Stimulated activated CD8-positive, alpha-beta memory T cell treated with anti-CD3 and anti-CD28 coated beads, Interleukin-7, amount 100 ng/mL, for 48 hours (primary cell): ENCODE measurements at regions not wholly inside any gene's neighbourhood (a gene's known extent, or its start where the extent isn't known, plus 50 kb on each side); places are given as distances from the start of the nearest gene placed in this dataset.
"Not testable (repeated sequence)": the region's sequence is repeated elsewhere in the genome, so short reads cannot be mapped to it uniquely, and the experiment has no call there.

Experiments used
- DNase-seq, 2 donors: peaks; one replicate each; pipeline ENCODE4 v3.0.0-alpha.2; 2020; ENCODE audit warnings: low read depth in 1 of 2; ENCODE audit errors: extremely low read depth in 1 of 2

- no peak for DNase-seq
Measured at GRCh38 chr1:67528141-67528540, 97.9 kb upstream of the SERBP1 start.

GRCh38 chr1:67530071-67530470, 99.9 kb upstream of the SERBP1 start:
- no peak for DNase-seq

- DNase-seq: no peak
Measured at GRCh38 chr1:67532452-67533216, 102.4 kb upstream of the SERBP1 start.

DNA sequence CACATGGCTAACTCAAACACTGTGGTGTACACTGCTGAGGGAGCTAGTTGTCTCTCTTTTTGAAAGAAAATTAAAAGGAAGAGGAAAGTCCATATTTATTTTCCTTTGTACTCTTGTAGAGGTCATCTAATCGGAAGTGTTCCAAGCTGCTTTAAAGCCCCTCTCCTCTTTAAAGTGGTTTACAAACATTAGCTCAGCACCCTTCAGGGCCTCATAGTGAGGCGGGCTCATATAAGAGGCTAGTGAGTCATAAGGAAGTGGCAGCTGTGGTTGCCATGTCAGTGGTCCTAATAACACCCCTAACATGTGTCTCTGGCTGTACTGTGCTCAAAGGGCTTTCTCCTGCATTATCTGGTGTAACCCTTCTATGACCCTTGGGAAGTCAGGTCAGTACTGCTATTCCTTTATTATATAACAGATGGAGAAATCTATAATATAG, 104.4 kb upstream of the SERBP1 start:
- DNase-seq: no peak

- DNase-seq: peak; percentile 13 to 25
Measured at GRCh38 chr1:67535474-67535873, 105.3 kb upstream of the SERBP1 start.

DNA sequence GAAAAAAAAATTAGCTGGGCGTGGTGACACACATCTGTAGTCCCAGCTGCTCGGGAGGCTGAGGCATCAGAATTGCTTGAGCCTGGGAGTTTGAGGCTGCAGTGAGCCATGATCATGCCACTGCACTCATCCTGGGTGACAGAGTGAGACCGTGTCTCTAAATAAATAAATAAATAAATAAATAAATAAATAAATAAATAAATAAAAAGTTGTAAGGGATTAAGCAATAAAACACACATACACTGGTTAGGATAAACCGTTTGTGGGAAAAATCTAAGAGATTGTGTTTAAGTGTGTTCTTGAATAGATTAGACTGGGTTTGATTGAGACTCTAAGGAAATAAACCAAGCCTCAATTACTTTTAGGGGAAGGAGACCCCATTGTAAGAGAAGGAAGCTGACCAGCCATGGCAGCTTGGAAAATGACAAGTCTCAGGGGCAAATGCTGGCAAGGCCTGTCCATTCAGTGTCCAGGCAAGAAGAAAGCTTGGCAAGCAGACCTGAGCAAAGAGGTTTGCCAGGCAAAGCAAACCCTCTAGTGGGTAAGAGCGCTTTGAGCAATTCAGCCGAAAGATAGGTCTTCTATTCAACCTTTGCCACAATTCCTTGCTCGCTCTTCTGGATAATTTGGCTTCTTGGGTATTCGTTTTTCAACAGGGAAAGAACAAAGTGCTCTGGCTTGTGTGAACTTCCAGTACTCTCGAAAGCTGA, 106.9 kb upstream of the SERBP1 start:
- no peak for DNase-seq

- no peak for DNase-seq
Measured at GRCh38 chr1:67537667-67538018, 107.4 kb upstream of the SERBP1 start.

GRCh38 chr1:67540025-67540732, 110.0 kb upstream of the SERBP1 start:
- DNase-seq: no peak

GRCh38 chr1:67540733-67541125, 110.5 kb upstream of the SERBP1 start:
- no peak for DNase-seq

DNA sequence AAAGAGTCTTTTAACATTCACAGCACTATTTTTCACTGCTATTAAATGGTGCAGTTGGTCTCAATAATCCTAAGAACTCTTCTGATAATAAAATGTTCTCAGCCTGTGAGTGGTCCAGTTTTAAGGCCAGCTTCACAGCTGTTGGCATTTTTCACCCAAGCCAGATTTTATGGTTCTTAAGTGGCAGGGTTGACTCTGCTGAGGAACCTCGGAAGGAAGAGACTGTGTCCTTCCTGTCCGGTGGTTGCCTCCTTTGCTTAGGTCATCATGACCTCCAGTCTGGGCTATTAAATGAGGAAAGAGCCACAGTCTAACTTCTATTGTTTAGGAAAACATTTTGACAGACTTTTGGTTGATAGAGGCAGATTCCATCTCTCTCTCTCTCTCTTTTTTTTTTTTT, 112.5 kb upstream of the SERBP1 start:
- DNase-seq: no peak

- DNase-seq: no peak
Measured at GRCh38 chr1:67544921-67545320, 114.7 kb upstream of the SERBP1 start.

DNA sequence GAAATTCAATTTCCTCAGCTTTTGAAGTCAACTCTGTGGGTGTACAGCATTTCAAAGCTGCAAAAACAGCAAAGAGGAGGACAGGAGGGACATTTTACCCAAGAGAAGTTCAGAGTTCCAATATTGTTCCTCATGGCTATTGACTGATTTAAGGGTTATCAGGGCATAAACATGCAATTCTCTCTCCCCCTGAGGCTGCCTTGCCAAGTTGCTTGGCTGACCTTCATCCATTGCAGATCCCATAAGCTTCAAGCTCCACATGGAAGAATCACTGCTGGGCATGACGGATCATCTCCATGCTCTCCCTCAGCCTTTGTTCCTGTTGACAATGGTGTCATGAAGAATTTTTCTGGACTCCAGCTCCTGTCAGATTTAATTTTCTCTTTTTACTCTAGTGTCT, 115.2 kb upstream of the SERBP1 start:
- no peak for DNase-seq

DNA sequence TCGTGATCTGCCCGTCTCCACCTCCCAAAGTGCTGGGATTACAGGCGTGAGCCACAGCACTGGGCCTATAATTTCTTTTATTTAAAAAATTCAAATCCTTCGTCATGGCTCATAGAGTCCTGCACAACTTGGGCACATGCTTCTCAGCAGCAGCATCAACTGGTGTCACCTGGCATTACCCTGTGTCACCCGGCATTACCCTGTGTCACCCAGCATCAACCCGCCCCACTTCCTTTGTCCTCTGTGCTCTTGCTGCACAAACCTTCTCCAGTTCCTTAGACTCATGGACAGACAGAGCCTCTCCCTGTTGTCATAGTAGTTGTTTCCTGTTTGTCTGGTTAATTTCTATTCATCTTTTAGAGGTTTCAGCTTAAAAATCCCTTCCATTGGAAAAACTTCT, 121.2 kb upstream of the SERBP1 start:
- DNase-seq: no peak

- DNase-seq: no peak
Measured at GRCh38 chr1:67552336-67552759, 122.1 kb upstream of the SERBP1 start.

GRCh38 chr1:67554204-67554603, 124.0 kb upstream of the SERBP1 start:
- DNase-seq: not testable (repeated sequence)

DNA sequence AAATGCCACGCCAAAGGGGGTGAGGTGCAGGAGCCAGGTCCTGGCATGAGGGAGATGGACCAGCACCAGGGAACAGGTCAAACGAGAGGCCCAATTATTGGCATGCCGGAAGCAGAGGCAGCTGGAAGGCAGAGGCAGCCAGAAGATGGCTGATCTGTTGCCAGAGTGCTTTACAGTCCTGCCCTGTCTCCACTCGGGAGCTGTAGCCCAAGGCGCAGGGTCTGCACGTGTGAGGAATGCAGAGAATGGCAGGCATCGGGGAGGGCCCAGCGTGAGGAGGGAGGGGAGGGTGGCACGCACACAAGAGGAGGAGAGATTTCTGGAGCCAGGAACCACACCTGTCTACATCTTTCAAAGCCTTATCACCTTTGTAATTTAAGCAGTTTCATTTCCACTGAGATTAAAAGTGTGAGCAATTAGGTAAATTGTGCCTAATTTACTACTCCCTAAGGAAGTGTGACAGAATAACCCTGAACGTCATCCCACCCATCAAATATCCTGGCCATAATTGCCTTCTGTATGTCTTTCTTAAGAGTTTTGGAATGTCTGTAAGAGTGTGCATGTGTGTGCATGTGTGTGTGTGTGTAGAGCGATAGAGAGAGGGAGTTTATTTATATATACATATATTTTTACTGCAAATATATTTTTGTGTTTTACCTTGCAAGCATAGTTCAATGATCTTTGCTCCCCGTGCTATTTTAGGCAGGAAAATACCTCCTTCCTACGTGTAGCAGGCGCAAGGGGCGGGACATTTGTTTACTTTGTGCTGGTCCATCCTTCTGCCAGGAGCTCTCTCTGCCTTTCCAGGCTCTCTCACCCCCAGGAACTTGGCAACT, 125.5 kb upstream of the SERBP1 start:
- no peak for DNase-seq

DNA sequence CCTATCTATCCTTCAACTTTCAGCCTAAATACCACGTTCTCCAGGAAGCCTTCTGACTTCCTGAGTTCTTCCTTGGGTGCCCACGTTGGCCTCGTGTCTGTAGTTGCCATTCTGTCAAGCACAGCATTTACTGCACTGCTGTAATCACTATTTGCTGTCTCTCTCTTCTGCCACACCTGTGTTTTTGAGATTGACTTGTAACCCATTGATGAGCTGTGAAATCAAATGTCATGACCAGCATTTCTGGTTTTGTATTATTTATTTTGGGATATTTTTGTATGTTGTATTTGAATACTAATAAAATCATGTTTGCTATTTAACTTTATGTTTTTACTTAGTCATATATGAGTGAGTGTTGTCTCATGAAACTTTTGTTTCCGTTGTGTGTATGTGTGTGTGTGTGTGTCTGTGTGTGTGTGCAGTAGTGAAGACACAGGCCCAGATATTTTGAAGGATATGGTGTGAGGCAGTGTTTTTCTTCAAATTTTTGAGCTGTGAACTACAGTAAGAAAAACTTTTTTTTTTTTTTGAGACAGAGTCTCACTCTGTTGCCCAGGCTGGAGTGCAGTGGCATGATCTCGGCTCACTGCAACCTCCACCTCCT, 126.2 kb upstream of the SERBP1 start:
- no peak for DNase-seq

DNA sequence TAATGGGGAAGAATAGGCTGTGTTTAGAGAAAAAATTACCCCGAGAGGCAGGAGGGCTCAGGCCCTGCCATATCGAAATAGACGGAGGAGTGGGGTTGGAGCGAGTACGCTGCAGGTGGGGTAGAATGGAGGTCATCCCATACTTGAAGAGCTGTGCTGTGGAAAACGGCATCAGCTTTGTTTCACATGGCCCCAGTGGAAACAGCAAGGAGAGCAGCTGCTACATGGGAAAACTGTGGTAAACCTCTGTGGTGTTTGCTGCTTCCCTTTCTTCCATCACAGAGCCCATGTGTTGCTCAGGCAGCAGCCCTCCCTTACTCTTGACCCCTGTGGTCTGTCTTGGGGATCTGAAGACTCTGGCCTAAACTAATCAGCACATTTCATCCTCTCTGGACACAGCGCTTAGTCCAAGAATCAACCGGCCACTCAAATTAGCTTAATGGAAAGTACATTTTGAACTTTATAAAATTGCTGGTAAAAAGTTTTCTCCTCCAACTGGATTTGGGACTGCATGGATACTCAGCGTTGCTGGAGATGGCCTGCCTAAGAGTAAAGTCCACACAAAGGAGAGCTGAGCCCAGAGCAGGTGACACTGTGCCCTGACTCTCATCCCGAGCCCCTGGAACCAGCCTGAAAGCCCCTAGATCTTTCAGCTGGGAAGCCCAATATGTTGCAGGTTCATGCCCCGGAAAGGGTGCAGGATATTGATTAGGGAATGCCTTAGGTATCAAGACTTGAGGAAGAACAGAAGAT, 127.1 kb upstream of the GADD45A start:
- DNase-seq: no peak

DNA sequence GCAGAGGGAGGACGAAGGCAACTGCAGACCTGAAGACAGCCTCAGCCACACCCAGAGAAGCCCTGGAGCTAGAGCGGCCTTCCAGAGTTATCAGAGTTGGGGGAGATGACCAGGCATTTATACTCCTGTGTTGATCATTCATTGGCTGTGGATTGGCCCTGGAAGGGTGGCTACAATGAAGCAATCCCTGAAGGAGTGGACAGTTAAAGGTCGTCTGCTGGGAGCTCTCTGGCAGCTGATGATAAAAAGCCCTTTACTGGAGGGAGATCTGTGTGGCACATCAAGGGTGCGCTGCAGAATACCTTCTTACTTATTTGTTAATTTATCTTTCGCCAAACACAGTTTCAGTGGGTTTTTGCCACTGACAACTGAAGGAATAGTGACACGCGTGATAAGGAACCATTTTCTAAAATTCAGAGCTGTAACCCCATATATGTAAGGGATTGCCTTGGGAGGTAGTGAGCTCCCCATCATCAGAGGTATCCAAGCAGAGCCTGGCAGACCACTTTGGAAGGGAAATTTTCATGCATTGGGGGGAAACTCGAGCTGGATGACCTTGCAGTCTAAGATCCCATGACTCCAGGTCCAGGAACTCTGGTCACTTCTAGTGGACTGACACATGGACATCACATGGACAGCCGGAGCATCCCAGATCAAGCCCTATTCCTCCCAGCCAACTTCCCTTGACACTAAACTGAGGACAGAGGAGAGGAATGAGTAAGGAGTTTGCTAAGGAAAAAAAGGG, 126.4 kb upstream of the GADD45A start:
- DNase-seq: no peak
